Renal pelvis (tissue), 1 donor: ENCODE measurements at regions not wholly inside any gene's neighbourhood (a gene's known extent, or its start where the extent isn't known, plus 50 kb on each side); places are given as distances from the start of the nearest gene placed in this dataset.
"Not testable (repeated sequence)": the region's sequence is repeated elsewhere in the genome, so short reads cannot be mapped to it uniquely, and the experiment has no call there.

Source experiments
- DNase-seq: peaks from one replicate; pipeline ENCODE4 v3.0.0-alpha.2; 2013

DNA sequence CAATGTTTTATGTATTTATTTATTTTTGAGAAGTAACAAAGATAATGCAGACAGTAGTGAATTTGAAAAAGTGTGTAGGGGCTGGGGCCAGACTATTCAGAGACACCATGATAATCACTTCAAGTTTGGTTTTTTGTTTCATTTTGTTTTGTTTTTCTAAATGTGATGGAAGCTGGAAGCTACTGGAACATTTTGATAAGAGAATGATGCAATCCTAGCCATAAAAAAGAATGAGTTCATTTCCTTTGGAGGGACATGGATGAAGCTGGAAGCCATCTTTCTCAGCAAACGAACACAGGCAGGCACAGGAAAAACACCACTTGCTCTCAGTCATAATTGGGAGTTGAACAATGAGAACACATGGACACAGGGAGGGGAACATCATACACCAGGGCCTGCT lies 706.6 kb upstream of the EPHA5 start:
- DNase-seq = no peak

DNA sequence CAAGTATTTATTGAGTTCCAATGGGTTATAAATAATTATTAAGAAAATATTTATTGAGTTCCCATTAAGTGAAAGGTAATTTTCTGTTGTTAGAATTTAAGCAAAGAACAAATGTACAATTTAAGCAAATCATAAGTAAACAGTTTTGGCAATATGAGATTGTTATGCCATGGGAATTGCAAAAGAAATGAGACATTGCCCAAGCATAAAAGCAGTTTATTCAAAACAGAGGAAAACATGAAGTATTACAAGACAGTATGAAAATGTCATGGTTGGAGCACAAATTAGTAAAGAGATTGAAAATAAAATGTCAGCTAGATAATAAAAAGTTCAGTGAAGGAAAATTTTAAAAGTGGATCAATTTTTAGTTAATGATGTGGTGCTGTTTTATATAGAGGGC lies 706.1 kb upstream of the EPHA5 start:
- no peak for DNase-seq

GRCh38 chr4:66373268-66373667 lies 703.0 kb upstream of the EPHA5 start:
- no peak for DNase-seq

DNA sequence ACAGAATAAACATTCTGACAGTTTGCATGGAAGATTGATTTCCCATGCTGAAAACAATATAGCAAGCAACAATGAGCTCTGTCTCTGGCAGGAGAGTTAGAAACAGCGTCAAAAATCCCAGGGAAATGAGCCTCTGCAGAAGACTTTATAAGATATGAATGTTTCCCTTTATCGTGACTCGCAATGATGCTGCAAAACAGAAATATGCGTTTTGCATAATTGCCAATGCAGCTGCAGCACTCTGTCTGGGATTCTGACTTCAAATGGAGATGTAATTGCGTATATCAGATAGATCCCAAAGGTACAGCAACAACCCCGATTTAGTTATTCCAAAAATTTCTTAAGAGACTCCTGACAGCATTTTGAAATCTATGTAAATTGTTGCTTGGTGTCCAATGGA lies 702.4 kb upstream of the EPHA5 start:
- DNase-seq = no peak

DNA sequence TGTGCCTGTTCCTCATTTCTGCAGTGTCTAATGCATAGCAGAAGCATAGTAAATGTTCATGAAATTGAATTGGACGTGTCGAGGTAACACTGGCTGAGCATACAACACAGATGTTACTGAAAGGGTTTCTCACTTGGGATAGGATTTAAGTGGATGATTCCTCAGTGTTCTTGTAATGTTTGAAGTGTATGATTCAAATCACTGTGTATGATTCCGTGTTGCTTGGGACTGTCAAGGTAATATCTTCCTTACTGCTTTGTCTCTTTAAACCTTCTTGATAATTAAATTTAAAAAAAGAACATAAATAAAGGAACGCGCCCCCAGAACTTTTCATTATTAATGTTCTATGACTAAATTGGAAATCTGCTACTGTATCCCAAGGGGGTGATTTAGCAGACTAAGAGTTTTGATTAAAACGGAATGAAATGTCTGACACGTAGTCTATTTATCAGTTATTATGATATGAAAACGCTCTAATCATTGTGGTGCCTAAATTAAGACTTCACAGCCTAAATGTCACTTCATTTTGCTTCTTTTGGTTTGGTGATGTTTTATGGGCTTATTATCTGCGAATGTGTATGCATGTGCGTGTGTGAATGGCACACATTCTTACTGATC lies 696.9 kb upstream of the EPHA5 start:
- DNase-seq = no peak

- not testable (repeated sequence) for DNase-seq
Observed at GRCh38 chr4:66360395-66360794, 690.1 kb upstream of the EPHA5 start.

GRCh38 chr4:66357316-66357715 lies 687.0 kb upstream of the EPHA5 start:
- no peak for DNase-seq

DNA sequence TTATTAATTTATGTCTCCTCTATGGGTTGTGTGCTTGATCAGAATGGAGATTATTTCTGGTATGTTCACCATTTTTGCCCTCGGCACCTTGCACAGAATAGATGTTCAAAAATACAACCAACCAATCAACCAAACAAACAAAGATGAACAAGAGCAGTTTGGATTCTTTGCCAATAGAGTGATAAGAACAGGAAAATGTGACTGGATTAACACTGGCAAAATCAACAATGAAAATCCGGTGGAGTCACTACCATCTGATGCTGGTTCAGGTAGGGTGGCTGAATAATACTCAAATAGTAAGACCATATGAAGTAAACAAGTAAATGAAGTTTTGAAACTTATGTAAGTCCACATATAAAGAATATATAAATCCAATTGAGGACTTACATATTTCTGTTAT lies 685.0 kb upstream of the EPHA5 start:
- DNase-seq = no peak

GRCh38 chr4:66351761-66352160 lies 681.5 kb upstream of the EPHA5 start:
- no peak for DNase-seq

GRCh38 chr4:66340286-66340893 lies 670.1 kb upstream of the EPHA5 start:
- no peak for DNase-seq

- no peak for DNase-seq
Observed at GRCh38 chr4:66339007-66339406, 668.7 kb upstream of the EPHA5 start.

DNA sequence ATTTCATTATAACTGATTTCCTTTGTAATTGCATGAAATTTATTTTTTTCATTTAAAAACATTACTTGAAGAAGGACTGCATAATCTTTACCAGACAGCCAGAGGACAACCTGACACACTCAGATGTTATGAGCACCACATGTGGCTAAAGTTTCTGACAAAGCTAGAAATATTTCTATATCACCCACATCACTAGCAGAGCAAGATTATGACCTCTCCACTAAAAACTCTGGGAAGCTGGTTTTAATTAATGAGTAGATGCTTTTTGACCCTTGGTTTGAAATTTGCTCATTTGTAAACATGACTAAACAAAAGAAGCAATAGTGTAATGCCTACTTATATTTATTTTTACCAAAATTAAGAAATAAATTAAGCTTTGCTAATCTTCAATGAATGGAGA lies 661.5 kb upstream of the EPHA5 start:
- no peak for DNase-seq

DNA sequence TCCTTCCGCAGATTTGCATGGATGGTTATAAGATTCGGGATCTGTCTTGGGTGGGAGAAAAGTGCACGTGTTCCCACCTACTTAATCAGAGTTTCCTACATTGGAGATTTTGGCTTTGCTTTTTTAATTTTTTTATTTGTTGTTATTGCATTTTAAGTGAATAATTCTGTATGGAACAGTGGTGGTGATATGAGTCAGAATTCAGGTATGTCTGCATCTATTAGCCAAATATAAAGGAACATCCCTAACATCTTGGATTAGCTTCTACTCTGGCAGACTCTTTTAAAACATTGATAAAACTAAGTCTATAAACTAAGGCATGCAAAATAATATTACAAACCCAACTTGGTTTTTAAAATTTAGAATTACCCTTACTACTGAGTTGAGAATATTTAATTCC lies 659.8 kb upstream of the EPHA5 start:
- DNase-seq = no peak

DNA sequence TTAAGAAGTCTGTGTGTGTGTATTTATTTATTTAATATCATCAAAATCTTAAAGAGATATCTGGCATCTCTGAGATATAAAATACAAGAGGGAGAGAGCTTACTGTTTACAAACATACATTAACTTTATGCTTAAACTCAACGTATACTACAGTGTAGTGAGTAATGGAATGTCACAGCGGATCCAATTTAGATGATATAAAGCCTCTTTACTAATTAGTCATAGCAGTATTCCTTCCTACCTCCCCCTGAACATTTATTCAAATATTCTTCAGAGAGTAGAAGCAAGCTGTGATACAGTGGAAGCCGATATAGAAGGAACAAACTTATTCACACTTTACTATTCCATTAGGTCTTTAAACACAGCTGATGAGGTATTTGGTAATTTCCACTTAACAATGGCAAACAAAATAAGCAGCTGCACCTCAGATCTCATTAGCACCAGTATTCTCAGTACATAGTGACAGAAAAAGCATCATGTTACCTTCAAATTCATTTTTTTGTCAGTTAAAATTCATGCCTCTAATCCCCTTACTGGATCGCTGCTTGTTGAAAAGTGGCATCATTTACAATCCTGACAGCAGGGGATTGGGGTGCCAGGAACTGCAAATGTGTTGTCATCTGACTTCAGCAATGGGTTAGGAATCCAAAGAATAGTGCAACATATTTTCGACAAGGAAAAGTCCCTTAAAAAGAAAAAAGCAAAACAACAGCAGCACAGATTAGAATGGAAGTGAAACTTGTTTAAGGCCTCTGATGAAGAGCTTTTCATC lies 658.7 kb upstream of the EPHA5 start:
- no peak for DNase-seq

DNA sequence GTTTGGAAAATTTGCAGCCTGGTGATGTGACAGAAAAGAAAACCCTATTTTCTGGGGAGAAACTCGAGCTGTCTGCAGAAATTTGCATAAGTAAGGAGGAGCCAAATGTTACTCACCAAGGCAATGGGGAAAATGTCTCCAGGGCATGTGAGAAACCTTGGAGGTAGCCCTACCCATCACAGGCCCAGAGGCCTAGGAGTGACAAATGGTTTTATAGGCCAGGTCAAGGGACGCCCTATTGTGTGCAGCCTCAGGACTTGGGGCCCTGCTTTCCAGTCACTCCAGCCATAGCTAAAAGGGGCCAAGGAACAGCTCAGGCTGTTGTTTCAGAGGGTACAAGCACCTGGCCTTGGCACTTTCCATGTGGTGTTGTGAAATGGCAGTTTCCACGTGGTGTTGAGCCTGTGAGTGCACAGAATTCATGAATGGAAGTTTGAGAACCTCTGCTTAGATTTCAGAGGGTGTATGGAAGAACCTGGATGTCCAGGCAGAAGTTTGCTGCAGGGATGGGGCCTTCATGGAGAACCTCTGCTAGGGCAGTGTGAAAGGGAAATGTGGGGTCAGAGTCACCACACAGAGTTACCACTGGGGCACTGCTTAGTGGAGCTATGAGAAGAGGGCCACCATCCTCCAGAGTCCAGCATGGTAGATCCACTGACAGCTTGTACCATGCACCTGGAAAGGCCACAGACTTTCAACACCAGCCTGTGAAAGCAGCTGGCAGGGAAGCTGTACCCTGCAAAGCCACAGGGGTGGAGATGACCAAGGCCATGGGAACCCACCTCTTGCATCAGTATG lies 637.6 kb upstream of the EPHA5 start:
- no peak for DNase-seq

GRCh38 chr4:66300336-66300934 lies 630.1 kb upstream of the EPHA5 start:
- DNase-seq = no peak

- DNase-seq = no peak
Observed at GRCh38 chr4:66298569-66298968, 628.3 kb upstream of the EPHA5 start.

DNA sequence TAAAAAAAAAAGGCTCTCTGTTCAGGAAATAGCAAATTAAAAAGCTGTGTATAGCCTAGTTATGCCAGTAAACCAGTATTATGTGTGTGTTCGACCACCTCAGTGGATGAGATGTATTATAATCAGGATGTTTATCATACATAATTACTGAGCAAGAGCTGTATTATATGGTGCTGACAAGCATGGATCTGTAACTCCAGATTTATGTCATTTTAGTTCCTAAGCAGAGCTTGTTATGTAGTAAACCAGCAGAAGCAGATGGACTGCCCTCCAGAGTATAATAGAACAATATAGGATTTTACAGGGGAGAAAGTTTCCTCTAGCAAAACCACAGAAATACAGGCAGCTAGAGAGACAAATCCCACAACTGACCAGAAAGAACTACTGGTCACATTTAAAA lies 627.4 kb upstream of the EPHA5 start:
- DNase-seq = no peak

GRCh38 chr4:66294638-66295037 lies 624.3 kb upstream of the EPHA5 start:
- DNase-seq = no peak

DNA sequence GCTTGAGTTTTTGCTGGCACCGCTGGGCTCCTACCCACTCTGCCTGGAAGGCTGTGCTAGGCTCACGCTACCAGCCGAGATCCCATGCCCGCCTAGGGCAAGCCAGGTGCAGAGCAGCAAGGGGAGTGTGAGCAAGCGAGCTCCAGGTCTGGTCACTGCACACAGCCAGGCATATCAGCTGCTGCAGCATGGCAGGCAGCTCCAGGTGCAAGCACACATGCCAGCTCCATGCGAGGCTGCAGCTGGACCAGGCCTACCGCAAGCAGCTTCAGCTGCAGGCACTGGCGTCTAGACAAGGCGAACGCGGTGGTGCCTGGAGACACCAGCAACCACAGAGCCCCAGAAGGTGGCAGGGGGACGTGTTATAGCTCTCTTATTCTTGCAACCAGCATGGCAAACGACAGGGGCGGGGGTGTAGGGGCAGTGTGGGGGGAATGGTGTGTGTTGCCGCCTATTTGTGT lies 614.7 kb upstream of the EPHA5 start:
- no peak for DNase-seq

- no peak for DNase-seq
Observed at GRCh38 chr4:66279084-66279483, 608.8 kb upstream of the EPHA5 start.

DNA sequence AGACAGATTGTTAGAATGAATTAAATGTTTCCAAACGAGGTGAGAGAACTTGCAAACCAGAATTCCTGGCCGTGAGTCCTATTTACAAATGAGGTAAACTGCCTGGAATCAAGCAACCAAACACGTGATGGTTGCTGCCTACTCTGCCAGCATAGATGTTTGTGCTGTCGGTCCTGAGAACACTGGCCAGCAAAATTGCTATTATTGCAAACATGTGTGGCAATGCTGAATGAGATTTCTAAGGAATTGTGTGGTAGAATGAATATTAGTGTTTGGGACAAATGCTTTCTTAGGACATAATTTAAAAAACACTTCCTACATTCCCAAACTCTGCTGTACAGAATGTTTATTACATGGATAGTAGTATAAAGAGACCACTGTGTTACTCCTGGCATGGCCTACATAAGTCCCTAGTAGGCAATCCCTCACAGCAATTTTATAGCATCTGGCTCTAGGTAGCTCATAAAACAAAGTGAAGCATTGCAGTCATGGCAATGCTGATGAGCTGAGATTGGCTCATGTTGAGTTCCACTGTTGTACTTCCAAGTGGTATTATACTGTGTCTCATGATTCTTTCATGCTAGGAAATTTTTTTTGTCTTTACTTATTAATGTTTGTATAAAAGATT lies 605.2 kb upstream of the EPHA5 start:
- no peak for DNase-seq
